ENCODE measurements at regions not wholly inside any gene's neighbourhood (a gene's known extent, or its start where the extent isn't known, plus 50 kb on each side); places are given as distances from the start of the nearest gene placed in this dataset.
"Not testable (repeated sequence)": the region's sequence is repeated elsewhere in the genome, so short reads cannot be mapped to it uniquely, and the experiment has no call there.

DNA sequence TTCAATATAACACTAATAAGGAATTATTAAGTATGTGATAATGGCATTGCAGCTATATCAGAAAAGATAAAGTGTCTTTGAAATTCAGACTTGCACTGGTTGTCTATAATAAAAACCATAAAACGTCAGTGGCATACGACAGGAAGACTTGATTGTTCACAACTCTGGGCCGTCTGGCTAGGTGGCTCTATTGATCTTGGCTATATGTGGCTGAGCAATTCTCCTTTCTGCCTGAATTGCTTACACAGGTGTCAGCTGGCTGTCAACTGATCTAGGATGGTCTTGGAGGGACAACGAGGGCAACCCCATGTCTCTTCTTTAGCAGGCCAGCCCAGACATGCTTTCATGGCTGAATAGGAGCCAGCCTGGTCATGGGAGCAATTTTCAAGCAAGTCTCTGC is 359.1 kb downstream of the QKI start:
- DNase-seq (ENCODE audit: low read depth in 4 of 4, low spot score in 3 of 4), result no peak

DNA sequence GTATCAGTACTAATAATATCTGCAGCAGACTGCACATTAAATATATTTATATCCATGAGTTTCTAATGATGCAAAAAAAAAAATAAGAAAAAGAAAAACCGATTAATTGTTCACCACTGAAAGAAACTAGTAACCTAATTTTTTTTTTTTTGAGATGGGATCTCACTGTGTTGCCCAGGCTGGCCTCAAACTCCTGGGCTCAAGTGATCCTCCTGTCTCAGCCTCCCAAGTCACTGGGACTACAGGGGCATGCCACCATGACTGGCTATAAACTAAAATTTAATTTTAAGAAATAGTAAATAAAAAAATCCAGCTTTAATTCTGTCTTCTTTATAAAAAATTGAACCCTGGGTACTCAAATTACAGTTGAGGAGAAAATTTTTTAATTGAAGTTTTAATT is 358.2 kb downstream of the QKI start:
- no peak for DNase-seq (ENCODE audit: low read depth in 4 of 4, low spot score in 3 of 4)

DNA sequence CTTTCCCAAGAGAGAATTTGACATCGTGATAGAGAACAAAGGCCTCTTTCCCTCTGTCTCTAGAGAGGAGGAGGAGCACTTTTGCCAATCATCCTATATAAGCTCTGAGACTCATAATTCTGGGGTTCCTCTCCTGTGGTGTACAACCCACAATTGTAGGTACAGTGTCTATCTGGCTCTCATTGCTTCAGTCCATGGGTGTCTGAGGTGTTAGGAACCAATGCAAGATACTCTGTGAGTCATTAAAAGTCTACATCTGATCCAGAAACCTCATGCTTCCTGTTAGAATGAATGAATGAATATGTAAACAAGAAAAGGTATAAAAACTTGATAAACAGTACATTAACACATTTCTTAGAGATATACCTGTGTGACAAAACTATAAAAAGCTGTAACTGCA is 356.7 kb downstream of the QKI start:
- no peak for DNase-seq (ENCODE audit: low read depth in 4 of 4, low spot score in 3 of 4)

DNA sequence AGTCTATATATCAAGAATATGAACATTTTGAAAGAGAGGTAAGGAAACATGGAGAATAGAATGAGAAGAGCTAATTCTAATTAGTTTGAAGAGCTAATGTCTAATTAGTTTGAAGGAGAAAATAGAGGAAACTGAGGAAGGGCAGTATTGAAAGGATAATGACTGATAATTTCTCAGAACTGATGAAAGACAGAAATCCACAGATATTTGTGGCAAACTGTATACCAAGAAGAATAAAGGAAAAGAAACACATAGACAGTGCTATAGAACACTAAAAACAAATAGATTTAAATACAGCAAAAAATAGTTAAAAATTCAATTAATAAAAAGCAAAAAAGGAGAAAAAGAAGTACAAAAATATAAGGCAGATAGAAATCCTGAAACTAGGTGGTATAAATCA is 354.4 kb downstream of the QKI start:
- no peak for DNase-seq (ENCODE audit: low read depth in 4 of 4, low spot score in 3 of 4)

DNA sequence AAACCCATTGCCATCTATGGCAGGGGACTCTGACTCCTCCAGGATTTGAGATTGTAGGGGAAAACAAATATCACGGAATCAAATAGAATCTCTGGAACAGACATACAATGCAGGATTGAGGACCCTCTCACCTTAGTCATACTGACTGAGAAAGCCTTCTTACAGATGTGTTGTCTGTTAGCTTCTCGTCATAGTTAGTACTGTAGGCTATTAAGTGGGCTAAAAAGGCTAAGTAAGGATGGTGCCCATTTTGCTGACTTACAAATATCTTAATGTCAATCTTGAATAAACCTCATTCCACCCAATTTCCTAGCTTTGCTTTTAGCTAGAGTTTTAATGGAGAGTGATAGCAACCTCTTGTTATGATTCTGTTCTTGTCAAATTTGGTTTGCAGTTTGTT is 352.4 kb downstream of the QKI start:
- DNase-seq (ENCODE audit: low read depth in 4 of 4, low spot score in 3 of 4), result no peak

DNA sequence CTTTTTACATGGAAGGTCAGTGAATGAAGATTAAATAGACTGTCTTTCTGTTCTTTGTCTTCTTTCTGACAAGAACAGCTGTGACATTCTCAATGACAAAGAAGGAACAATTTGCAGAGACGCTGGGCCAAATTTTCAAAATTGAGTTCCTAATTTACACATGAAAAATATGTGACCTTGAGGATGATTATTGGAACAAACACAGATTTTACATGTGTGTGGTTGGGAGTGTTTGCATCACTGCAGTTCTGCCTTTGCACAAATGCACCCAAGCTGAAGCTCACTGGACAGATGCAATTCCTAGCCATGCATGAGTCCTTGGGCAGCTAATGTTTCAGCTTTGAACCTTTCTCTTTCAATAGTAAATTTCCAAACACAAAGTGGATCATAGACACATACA is 350.8 kb downstream of the QKI start:
- no peak for DNase-seq (ENCODE audit: low read depth in 4 of 4, low spot score in 3 of 4)

DNA sequence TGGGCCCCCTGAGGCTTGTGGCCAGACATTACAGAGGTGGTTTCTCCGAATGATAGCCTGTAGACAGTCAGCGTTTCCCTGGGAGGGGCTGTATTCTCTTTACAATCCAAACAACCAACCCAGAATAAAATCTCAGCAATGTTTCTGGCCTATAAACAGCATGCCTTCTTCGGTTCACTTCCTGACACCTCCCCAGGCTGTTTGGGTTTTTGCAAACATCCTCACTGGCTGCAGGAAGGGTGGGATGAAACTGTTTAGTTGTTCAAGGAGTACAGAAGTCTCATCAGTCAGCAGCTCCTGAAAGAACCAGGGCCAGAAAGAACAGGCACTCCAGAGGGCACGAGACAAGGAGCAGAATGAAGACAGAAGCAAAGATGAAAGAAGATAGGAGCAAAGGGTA is 350.0 kb downstream of the QKI start:
- DNase-seq (ENCODE audit: low read depth in 4 of 4, low spot score in 3 of 4), result no peak

DNA sequence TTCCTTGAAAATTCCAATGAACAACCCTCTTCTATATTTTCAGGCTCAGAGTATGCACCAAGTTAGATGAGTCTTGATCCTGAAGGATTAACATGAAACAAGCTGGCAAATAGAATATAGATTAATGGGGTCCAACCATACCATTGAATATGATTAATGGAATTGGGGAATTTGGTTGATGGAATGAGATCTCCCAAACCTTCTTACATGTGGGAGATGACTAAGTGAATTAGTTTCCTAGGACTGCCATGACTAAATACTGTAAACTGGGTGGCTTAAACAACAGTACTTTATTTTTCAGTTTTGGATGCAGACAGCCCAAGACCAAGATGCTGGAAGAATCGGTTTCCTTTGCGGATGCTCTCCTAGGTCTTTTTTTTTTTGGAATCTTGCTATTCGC is 347.0 kb downstream of the QKI start:
- DNase-seq (ENCODE audit: low read depth in 4 of 4, low spot score in 3 of 4), result no peak

DNA sequence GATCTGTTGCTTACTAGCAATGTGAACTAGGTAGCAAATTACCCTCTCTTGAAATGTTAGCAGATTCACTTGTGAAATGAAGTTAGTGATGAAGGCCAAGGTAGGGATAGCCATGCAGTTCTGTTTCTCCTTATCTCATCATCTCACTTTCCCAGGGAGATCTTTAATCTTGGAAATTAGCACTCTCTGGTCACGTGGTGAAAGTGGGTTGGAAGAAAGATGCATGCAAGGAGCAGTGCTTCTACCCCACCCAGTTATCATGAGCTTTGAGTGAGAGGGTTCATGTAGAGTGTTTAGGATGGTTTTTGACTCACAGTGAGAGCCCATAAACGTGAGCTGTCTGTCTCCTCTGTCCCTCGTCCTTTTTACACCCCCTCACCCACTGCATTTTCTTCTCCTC is 346.3 kb downstream of the QKI start:
- DNase-seq (ENCODE audit: low read depth in 4 of 4, low spot score in 3 of 4), result no peak

DNA sequence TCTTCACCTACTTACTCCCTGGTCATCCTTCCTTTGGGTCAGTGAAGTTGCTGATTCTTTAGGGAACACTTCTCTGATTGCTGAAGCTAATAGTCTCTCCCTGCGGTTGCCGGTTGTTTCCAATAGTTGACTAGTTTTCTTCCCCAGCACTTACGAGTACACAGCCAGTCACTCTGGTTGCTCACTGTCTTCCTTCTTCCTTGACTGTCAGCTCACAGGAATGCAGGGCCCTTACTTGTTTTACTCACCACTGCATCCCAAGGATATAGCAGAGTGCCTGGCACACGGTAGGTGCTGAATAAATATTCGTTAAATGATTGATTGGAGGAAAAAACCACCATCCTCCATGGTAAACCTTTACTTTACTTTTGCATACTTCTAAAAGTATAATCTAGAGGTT is 345.0 kb downstream of the QKI start:
- no peak for DNase-seq (ENCODE audit: low read depth in 4 of 4, low spot score in 3 of 4)

DNA sequence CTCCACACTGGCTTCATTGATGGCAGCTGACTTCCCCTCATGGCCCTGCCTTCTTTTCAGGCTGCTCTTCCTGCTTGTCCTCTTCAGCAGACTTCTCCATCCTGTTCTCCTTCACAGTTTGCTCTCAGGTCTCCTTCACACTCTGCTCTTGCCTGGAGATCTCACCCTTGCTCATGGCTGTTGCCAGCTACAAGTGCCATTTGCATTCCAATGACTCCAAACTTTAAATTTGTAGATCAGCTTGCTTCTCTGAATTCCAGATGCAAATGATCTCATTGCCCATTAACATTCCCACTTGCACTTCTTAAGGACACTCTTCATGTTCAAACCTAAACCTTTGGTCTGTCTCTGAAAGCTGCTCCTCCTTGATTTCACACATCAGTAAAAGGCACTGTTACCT is 343.0 kb downstream of the QKI start:
- no peak for DNase-seq (ENCODE audit: low read depth in 4 of 4, low spot score in 3 of 4)

DNA sequence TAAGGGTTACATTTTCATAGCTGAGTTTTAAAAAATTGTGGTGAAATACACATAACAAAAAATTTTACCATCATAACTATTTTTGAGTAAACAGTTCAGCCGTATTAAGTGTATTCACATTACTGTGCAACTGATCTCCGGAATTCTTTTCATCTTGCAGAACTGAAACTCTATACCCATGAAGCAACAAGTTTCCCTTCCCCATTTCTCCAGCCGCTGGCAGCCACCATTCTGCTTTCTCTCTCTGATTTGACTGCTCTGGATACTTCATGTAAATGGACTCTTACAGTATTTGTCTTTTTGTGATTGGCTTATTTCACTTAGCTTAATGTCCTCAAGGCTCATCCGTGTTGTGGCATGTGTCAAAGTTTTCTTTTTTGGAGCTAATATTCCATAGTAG is 341.6 kb downstream of the QKI start:
- DNase-seq (ENCODE audit: low read depth in 4 of 4, low spot score in 3 of 4), result no peak

DNA sequence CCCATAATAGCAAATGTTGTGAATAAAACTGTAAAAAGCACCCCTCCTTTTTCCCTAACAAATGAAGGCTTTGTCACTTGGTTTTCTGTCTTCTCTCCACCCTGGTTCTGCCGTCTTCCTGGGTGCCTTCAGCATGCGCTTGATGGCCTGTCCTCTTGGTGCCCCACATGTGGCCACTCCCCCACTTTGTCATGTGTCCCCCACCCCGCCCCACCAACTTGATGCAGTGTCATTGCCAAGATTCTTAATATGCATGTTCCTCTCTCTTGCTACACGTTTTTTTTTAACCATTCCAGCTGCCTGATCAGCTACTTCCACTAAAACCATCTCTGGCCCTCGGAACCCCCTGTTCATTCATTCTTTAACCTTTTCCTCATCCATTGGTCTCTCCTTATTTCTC is 340.3 kb downstream of the QKI start:
- no peak for DNase-seq (ENCODE audit: low read depth in 4 of 4, low spot score in 3 of 4)

DNA sequence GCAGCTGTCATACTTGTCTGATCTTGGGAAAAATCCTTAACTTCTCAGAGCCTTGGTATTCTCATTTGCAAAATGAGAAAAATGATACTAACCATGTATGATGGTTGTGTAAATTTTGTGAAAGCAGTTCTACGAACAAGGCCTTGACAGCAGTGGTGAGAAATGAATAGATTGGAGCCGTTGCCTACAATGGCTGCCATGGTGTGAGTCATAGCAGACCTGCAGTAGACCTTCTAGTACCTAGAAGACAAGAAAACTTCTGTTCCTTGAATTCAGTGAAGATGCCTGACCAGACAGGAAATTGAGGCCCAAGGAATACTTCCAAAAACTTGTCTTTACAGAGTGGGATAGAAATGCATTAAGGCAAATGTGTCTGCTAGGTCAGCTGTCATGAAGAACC is 338.9 kb downstream of the QKI start:
- no peak for DNase-seq (ENCODE audit: low read depth in 4 of 4, low spot score in 3 of 4)

DNA sequence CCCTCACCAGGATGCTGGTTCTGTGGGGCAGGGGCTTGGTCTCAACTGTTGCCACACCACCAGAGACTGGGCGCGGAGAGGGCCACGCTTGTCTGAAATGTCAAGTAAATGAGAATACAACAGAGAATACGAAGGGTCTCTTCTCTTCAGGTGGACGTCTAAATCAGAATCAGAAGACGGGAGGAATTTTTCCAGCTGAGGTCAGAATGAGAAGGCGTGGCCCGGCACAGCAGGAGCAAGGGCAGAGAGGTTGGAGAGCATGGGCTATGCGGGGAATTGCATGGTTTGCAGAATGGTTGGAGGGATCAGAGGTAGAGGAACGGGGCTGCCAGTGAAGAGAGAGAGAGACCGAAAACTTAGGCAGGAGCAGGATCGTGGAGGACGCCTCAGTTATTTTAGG is 337.9 kb downstream of the QKI start:
- DNase-seq (ENCODE audit: low read depth in 4 of 4, low spot score in 3 of 4), result no peak

DNA sequence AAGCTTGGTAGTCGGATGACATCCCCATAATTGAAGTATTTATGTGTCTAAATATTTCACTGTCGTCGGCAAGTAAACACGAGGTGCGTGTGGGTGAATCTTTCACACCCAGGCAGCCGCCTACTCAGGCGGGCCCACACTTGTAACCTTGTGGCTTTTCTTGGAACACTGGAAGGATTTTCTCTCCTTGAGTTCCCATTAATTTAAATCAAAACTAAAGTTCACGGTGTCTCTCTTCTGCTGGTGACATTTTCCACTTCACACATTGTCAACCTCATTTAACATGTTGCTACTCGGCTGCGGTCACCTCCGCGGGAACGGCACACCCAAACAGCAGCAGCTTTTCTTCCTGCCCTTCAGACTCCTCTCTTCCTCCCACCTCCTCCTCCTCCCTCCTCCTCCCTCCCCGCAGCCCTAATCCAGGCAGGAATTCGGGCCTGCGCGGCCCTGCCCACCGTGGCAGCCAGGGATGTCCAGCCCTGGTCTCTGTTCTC is 336.6 kb downstream of the QKI start:
- no peak for DNase-seq (ENCODE audit: low read depth in 4 of 4, low spot score in 3 of 4)

DNA sequence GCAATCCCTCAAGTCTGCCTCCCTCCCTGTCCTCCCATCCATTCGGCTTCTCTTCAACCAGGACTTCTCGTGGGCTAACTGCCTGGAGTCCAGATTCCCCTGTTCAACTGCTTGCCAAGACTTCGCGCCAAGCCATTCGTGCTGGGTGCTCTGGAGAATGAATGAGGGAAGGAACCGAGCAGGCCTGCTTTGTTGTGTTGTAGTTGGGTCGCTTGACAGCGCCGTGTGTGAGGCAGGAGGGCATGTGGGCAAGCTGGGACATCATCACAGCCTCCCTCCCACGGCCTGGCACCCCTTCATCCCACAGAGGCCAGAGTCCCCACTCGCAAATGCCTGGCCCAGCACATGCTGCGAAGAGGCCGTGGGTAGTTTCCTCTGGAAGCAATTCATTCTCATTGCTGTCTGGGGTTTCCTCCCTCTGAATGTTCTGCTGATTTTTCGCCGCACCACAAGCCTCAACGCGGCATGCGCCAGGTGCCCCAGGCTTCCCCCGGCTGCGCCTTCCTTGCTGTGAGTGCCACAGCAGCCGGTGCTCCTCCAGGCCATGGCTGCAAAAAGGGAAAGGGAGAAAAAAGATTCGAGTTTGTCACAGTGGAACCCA is 336.0 kb downstream of the QKI start:
- no peak for DNase-seq (ENCODE audit: low read depth in 4 of 4, low spot score in 3 of 4)

DNA sequence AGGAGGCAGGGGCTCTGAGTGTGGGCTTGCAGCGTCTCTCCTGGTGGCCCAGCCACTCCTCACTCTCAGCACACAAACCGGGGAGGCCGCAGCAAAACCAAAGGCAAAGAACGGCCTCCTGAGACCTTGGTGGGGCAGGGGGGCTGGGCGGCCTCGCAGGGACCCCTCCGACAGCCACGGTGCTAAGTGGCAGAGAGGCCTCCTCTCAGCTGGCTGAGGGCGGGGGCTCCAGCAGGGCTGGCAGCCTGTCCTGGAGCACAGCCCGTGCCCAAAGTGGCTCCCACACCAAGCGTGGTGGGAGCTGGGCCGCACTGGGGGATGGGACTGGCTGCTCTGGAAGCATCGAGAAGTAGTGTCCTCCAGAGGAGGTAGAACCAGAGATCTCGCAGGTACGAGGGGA is 334.4 kb downstream of the QKI start:
- DNase-seq (ENCODE audit: low read depth in 4 of 4, low spot score in 3 of 4), result no peak

DNA sequence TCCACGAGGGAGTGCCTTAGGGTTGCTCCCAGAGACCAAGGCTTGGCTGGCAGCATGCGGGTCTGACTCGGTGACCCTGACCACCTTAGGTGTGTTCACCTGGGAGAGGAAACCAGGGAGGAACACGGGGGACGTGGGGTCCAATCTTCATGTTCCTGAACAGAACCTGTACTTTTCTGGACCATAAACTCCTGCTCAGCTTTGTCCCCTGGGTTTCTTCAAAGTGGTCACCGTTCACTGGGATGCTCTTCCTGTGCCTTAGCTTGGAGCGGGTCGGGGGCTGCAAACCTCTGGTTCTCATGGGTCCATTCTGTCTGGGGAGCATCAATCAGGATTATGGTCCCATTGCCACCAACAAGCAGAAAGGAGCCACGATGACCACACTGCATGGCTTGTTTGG is 333.5 kb downstream of the QKI start:
- no peak for DNase-seq (ENCODE audit: low read depth in 4 of 4, low spot score in 3 of 4)

DNA sequence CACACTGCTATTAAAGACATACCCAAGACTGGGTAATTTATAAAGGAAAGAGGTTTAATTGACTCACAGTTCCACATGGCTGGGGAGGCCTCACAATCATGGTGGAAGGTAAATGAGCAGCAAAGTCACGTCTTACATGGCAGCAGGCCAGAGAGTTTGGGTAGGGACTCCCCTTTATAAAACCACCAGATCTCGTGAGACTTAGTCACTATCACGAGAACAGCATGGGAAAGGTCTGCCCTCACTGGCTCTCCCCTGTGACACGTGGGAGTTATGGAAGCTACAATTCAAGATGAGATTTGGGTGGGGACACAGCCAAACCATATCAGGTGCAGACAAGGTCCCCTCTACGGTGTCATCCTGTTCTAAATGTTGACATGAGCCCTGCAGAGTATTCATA is 332.5 kb downstream of the QKI start:
- not testable (repeated sequence) for DNase-seq (ENCODE audit: low read depth in 4 of 4, low spot score in 3 of 4)

DNA sequence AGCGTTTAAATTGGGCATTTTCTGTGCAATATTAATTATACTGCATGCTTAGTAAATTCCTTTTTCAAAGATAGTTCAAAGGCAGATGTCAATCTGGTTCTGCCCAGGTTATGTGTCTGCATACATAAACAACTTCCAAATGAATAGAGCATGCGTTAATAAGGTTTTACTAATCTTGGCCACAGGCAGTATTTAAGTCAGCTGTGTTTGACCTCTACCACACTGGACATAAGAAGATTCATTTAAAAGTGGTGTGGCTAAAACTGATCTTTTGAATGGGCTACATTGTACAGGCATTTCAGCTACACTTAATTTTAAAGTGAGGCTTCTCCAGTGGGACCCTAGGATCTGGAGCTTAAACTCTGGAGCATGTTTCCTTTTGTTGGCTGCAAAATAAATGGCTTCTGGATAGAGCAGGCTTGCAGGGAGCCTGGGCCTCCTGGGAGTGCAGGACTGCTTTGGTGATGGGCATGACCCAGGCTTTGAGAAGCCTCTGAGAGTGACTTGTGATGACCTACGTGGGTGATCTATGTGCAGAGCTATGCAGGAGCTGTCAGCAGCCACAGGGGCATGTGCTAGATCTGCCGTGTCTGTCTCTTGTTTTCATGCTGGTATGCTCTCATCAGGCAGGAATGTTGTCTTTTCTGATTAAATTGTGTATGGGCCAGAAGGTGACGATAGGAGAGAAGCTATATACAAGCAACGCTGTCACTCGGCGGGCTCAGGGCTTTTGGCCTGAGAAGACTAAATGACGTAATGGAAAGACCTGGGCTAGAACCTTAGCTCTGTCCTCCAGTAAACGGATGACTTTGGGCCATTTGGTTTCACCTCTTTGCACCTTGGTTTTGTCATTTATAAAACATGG is 331.2 kb downstream of the QKI start:
- no peak for DNase-seq (ENCODE audit: low read depth in 4 of 4, low spot score in 3 of 4)

DNA sequence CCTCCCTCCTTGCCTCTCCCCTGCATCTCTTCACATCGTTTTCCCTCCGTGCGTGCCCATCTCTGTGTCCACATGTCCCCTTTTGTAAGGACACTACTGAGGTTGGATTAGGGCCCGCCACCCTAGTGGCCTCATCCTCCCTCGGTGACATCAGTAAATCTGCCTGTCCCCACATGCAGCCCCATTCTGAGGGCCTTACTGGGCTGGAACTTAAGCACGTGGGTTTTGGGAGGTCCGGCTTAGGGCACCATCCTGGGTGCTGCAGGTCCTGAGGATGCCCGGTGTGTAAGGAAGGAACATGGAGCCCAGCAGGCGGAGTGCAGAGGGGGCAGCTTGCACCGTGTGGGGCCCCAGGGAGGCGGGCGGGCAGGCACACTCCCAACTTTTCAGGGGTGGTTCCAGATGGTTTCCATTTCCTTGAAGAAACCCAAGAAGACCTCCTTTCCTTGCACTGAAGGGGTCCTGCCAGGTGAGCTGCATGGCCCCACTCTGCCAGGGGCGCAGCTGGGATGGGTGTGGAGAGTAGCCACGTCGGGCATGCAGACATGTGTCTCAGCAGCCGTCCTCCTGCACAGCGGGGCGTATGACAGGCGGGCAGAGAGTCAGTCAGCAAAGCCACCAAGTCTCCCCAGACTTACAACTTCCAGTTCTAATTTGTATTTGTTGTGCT is 329.9 kb downstream of the QKI start:
- no peak for DNase-seq (ENCODE audit: low read depth in 4 of 4, low spot score in 3 of 4)
